Vagina (tissue), 2 donors: ENCODE measurements at regions not wholly inside any gene's neighbourhood (a gene's known extent, or its start where the extent isn't known, plus 50 kb on each side); places are given as distances from the start of the nearest gene placed in this dataset.

Experiments
- CTCF ChIP-seq, 3 experiments: fragments of 450-650 bp in 2 of 3; fragments of 200-600 bp in 1 of 3; sonication (generic) in 1 of 3; IDR thresholded peaks; one replicate each; pipeline ENCODE4 v1.5.1; 2017 to 2019; ENCODE audit warnings: antibody characterized with exemption in 3 of 3, mild to moderate bottlenecking in 2 of 3, moderate library complexity in 2 of 3
- POLR2A ChIP-seq, 2 donors: fragments of 450-650 bp; IDR thresholded peaks; one replicate each; pipeline ENCODE4 v1.6.1; 2017; ENCODE audit warnings: antibody characterized with exemption in 2 of 2, mild to moderate bottlenecking in 2 of 2, moderate library complexity in 2 of 2
- POLR2AphosphoS5 ChIP-seq, 2 donors: sonication (generic); formaldehyde crosslinking; IDR thresholded peaks; one replicate each; pipeline ENCODE4 v1.9.0; 2017; ENCODE audit warnings: antibody characterized with exemption in 2 of 2, mild to moderate bottlenecking in 2 of 2, low read depth in 1 of 2; ENCODE audit not compliant: insufficient read depth in 1 of 2

- TF ChIP-seq CTCF (IDR thresholded peaks at IDR 0.05) (no peak), POLR2AphosphoS5 (IDR thresholded peaks at IDR 0.05; ENCODE audit: insufficient read depth in 1 of 2, low read depth in 1 of 2) (no peak), POLR2A (IDR thresholded peaks at IDR 0.05) (no peak)
Measured at GRCh38 chr14:38710196-38710595, 392.8 kb downstream of the SEC23A start.
